Parathyroid adenoma (tissue), 2 donors: ENCODE measurements at regions not wholly inside any gene's neighbourhood (a gene's known extent, or its start where the extent isn't known, plus 50 kb on each side); places are given as distances from the start of the nearest gene placed in this dataset.

Experiments used
- H2AFZ ChIP-seq: fragments of 300-600 bp; sonication (generic); one replicate; pipeline ENCODE4 v1.7.0; 2017; ENCODE audit warnings: antibody characterized with exemption, mild to moderate bottlenecking
- H3K27ac ChIP-seq: fragments of 300-600 bp; sonication (generic); one replicate; pipeline ENCODE4 v1.7.0; 2017
- H3K27me3 ChIP-seq: fragments of 300-600 bp; sonication (generic); one replicate; pipeline ENCODE4 v1.7.0; 2017; ENCODE audit warnings: low read length; ENCODE audit not compliant: control insufficient read depth, insufficient read depth
- H3K36me3 ChIP-seq: fragments of 300-600 bp; sonication (generic); one replicate; pipeline ENCODE4 v1.7.0; 2017; ENCODE audit warnings: low read length; ENCODE audit not compliant: control insufficient read depth, insufficient read depth
- H3K4me1 ChIP-seq: fragments of 300-600 bp; sonication (generic); one replicate; pipeline ENCODE4 v1.7.0; 2017; ENCODE audit warnings: control low read depth
- H3K4me2 ChIP-seq: fragments of 300-600 bp; sonication (generic); one replicate; pipeline ENCODE4 v1.7.0; 2017; ENCODE audit warnings: low read length
- H3K4me3 ChIP-seq: fragments of 300-600 bp; sonication (generic); one replicate; pipeline ENCODE4 v1.7.0; 2017; ENCODE audit warnings: low read depth, low read length
- H3K79me2 ChIP-seq: fragments of 300-600 bp; sonication (generic); one replicate; pipeline ENCODE4 v1.7.0; 2017; ENCODE audit warnings: control low read depth
- H3K9ac ChIP-seq: fragments of 300-600 bp; sonication (generic); one replicate; pipeline ENCODE4 v1.7.0; 2017; ENCODE audit warnings: mild to moderate bottlenecking
- H3K9me3 ChIP-seq: fragments of 300-600 bp; sonication (generic); one replicate; pipeline ENCODE4 v1.7.0; 2017; ENCODE audit warnings: low read length; ENCODE audit not compliant: control insufficient read depth
- CTCF ChIP-seq: fragments of 300-600 bp; sonication (generic); IDR thresholded peaks from one replicate; pipeline ENCODE4 v1.7.0; 2017; ENCODE audit warnings: antibody characterized with exemption, mild to moderate bottlenecking
- donor health status: primary hyperparathyroidism.

DNA sequence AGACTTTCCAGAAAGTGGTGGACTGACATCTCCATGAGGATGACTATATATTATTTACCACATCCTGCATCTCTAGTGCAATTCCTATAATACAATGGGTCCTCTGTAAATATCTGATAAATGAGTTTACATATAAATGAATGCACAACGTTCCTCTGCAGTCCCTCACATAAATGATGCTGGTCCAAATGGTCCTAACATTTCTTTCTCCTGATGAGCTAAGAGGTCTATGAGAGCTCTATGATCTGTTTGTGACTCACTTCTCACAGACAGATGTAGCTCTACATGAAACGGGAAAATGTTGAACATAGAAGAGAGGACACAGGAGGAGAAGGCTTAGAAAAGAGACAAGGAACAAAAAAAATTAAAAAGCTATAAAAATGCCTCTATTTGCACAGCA is 201.2 kb upstream of the PIK3C3 start:
- H3K4me2 ChIP-seq: no peak overlapping the region
- no peaks in the 10 kb centered on the region for H3K36me3 ChIP-seq
- H3K27me3 ChIP-seq: no peaks in the 10 kb centered on the region
- no peak overlapping the region for H3K9ac ChIP-seq
- no peak overlapping the region for H3K27ac ChIP-seq
- no peak for TF ChIP-seq CTCF
- no peak overlapping the region for H3K4me3 ChIP-seq
- H3K4me1 ChIP-seq: no peaks in the 10 kb centered on the region
- no peak overlapping the region for H2AFZ ChIP-seq
- H3K79me2 ChIP-seq: no peaks in the 10 kb centered on the region
- H3K9me3 ChIP-seq: no peaks in the 10 kb centered on the region

GRCh38 chr18:41752826-41753225 is 202.2 kb upstream of the PIK3C3 start:
- Histone ChIP-seq H3K9me3 (no peaks in the 10 kb centered on the region), H3K27ac (no peak overlapping the region), H3K4me3 (no peak overlapping the region), H2AFZ (no peak overlapping the region), H3K4me2 (no peak overlapping the region), H3K27me3 (no peaks in the 10 kb centered on the region), H3K36me3 (no peaks in the 10 kb centered on the region), H3K79me2 (no peaks in the 10 kb centered on the region), H3K9ac (no peak overlapping the region), H3K4me1 (no peaks in the 10 kb centered on the region)
- TF ChIP-seq CTCF: no peak

- H3K79me2 ChIP-seq: no peaks in the 10 kb centered on the region
- TF ChIP-seq CTCF: no peak
- no peak overlapping the region for H3K4me2 ChIP-seq
Measured at GRCh38 chr18:41751652-41752051, 203.4 kb upstream of the PIK3C3 start.

GRCh38 chr18:41751161-41751560 is 203.9 kb upstream of the PIK3C3 start:
- TF ChIP-seq CTCF: no peak
- Histone ChIP-seq H3K4me3 (no peak overlapping the region), H3K79me2 (no peaks in the 10 kb centered on the region), H3K27ac (no peak overlapping the region), H2AFZ (no peak overlapping the region), H3K9me3 (no peaks in the 10 kb centered on the region), H3K27me3 (no peaks in the 10 kb centered on the region), H3K9ac (no peak overlapping the region), H3K36me3 (no peaks in the 10 kb centered on the region), H3K4me1 (no peaks in the 10 kb centered on the region), H3K4me2 (no peak overlapping the region)

More at GRCh38 chr18:41751652-41752051, 203.4 kb upstream of the PIK3C3 start:
- Histone ChIP-seq H3K27me3 (no peaks in the 10 kb centered on the region), H2AFZ (no peak overlapping the region), H3K9me3 (no peaks in the 10 kb centered on the region), H3K36me3 (no peaks in the 10 kb centered on the region), H3K4me1 (no peaks in the 10 kb centered on the region), H3K9ac (no peak overlapping the region), H3K27ac (no peak overlapping the region), H3K4me3 (no peak overlapping the region)

DNA sequence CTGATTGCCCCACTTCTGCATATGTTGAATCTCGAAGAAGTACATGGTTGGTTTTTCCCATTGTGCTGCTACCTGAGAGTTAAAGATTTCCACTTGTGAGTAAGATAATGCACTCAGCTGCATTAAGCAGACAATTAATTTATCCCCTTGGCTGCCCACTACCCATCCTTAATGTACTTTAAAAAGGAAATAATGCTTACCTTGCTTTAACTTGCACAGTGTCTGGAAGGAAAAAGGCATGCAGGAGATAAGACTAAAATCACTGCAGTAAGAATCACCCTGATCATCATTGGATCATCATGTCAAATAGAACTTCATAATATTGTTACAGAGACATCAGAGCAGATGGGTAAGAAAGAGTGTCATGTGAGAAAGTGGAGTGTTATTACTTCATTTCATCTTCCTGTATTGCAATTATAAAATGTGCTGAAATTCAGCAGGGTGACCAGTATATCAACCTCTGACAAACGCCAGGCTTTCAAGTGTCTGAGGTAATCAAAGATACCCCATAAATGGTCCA is 207.3 kb upstream of the PIK3C3 start:
- Histone ChIP-seq H3K4me1 (no peaks in the 10 kb centered on the region), H3K9ac (no peak overlapping the region), H3K4me3 (no peak overlapping the region), H3K36me3 (no peaks in the 10 kb centered on the region), H3K27me3 (no peaks in the 10 kb centered on the region), H2AFZ (no peak overlapping the region), H3K79me2 (no peaks in the 10 kb centered on the region), H3K27ac (no peak overlapping the region), H3K4me2 (no peak overlapping the region), H3K9me3 (no peaks in the 10 kb centered on the region)
- TF ChIP-seq CTCF: no peak
